ENCODE measurements at regions not wholly inside any gene's neighbourhood (a gene's known extent, or its start where the extent isn't known, plus 50 kb on each side); places are given as distances from the start of the nearest gene placed in this dataset.

DNA sequence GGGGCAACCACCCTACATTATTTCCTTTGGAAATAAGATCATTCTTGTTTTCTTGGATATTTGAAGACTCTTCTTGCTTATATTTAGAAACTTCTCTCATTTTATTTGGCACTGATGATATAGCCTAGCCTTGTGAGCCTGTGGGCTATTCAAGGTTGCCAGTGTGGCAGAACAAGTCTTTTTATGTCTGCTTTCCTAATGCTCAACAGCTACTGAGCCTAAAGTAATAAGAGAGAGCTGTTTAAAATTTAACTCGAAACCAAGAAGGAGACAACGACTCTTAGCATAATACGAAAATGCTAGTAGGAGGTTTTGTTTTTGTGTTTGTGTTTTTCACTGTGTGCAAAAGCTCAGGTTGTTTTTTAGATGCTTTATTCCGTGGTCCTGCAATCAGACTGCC, 104.0 kb upstream of the CPM start:
- no peaks in the 10 kb centered on the region for H3K27me3 ChIP-seq
- no peak for DNase-seq
- TF ChIP-seq, protein P1, sequence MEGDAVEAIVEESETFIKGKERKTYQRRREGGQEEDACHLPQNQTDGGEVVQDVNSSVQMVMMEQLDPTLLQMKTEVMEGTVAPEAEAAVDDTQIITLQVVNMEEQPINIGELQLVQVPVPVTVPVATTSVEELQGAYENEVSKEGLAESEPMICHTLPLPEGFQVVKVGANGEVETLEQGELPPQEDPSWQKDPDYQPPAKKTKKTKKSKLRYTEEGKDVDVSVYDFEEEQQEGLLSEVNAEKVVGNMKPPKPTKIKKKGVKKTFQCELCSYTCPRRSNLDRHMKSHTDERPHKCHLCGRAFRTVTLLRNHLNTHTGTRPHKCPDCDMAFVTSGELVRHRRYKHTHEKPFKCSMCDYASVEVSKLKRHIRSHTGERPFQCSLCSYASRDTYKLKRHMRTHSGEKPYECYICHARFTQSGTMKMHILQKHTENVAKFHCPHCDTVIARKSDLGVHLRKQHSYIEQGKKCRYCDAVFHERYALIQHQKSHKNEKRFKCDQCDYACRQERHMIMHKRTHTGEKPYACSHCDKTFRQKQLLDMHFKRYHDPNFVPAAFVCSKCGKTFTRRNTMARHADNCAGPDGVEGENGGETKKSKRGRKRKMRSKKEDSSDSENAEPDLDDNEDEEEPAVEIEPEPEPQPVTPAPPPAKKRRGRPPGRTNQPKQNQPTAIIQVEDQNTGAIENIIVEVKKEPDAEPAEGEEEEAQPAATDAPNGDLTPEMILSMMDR (IDR thresholded peaks at IDR 0.05), result no peak
- no peak for TF ChIP-seq POLR2A (IDR thresholded peaks at IDR 0.05)
- no peaks in the 10 kb centered on the region for H3K36me3 ChIP-seq
- H3K27ac ChIP-seq, result no peak overlapping the region
- no peaks in the 10 kb centered on the region for H3K9me3 ChIP-seq
- no peaks in the 10 kb centered on the region for H3K4me1 ChIP-seq
- intact Hi-C loops (cut with DNase I), result no loop called here
- H3K4me3 ChIP-seq (replicated peaks in 1 of 3), result no peak overlapping the region
- WGBS, 2 donors, result 78 to 80% methylated on average over 4 of the region's 4 CpGs

DNA sequence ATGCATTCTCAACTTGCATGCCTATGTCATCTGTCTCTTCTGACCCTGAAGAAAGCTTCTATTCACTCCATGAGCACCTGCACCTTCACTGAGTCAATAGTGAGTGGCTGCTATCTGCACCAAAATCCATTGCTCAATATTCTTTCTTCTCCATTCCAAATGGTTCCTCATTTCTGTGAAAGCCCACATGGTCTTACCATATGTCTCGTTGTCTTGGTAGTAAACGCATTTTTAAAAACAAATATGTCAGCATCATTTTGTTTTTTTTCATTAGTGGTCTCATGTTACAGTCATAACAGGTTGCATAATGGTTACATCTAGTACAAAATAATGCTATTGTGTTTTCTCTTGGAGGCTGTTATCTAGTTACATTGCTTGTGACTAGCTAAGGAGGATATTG, 106.9 kb upstream of the CPM start:
- Histone ChIP-seq H3K4me1 (no peaks in the 10 kb centered on the region), H3K27me3 (no peaks in the 10 kb centered on the region), H3K4me3 (replicated peaks in 1 of 3) (no peak overlapping the region), H3K27ac (no peak overlapping the region), H3K9me3 (no peaks in the 10 kb centered on the region), H3K36me3 (no peaks in the 10 kb centered on the region)
- intact Hi-C loops (cut with DNase I), result no loop called here
- no peak for DNase-seq
- TF ChIP-seq POLR2A (IDR thresholded peaks at IDR 0.05), result no peak
- TF ChIP-seq, protein P1 (IDR thresholded peaks at IDR 0.05), result no peak
- WGBS, 2 donors, result 86 to 91% methylated on average over 2 of the region's 2 CpGs

DNA sequence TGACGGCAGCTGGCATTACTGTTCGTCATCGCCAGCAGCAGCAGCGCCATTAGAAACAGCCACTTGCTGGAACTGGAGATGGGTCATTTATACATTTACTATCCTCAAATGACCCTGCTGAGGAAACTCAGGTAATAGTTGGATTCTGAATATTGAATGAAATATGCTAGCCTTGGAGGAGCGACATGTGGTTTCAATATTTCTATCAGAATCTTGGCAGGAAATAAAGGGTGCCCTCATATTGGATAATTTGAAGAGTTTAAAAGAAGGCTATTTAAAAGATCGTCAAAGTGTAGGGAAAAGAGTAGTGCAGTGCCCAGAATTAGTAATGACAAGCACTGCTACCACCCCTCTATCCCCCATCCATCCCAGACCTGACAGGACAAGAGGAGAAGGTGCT, 109.6 kb upstream of the CPM start:
- Histone ChIP-seq H3K27me3 (no peaks in the 10 kb centered on the region), H3K36me3 (no peaks in the 10 kb centered on the region), H3K9me3 (no peaks in the 10 kb centered on the region), H3K27ac (no peak overlapping the region), H3K4me1 (no peaks in the 10 kb centered on the region), H3K4me3 (replicated peaks in 1 of 3) (no peak overlapping the region)
- TF ChIP-seq POLR2A (IDR thresholded peaks at IDR 0.05), result no peak
- TF ChIP-seq, protein P1 (IDR thresholded peaks at IDR 0.05), result no peak
- WGBS, 2 donors, result 92 to 97% methylated on average over 6 of the region's 6 CpGs
- intact Hi-C loops (cut with DNase I), result no loop called here
- no peak for DNase-seq

DNA sequence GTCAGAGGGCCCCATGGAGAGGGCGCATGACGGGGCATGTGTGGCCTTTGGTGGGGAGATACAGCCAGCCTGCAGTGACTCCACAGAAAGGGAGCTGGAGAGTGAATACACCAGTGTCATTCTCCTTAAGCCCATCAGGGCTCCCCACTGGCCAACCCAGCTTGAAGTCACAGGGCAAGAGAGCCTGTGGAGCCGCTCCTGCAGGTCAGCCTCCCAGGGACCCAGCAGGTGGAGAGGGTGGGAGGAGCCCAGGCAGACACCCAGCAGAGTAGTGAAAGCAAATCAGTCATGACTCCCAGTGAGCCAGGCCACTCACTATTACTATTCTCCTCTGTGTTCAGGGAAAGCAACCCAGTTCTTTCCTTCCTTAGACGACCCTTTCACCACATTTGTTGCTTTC, 110.0 kb upstream of the CPM start:
- H3K4me1 ChIP-seq, result no peaks in the 10 kb centered on the region
- no peak overlapping the region for H3K27ac ChIP-seq
- H3K9me3 ChIP-seq, result no peaks in the 10 kb centered on the region
- TF ChIP-seq POLR2A (IDR thresholded peaks at IDR 0.05), result no peak
- TF ChIP-seq, protein P1 (IDR thresholded peaks at IDR 0.05), result no peak
- H3K4me3 ChIP-seq (replicated peaks in 1 of 3), result no peak overlapping the region
- no peaks in the 10 kb centered on the region for H3K27me3 ChIP-seq
- DNase-seq, result peak; percentile 34 to 46
- no peaks in the 10 kb centered on the region for H3K36me3 ChIP-seq
- WGBS, 2 donors, result 59 to 78% methylated on average over 3 to 4 of the region's 4 CpGs
- intact Hi-C loops (cut with DNase I), result no loop called here

DNA sequence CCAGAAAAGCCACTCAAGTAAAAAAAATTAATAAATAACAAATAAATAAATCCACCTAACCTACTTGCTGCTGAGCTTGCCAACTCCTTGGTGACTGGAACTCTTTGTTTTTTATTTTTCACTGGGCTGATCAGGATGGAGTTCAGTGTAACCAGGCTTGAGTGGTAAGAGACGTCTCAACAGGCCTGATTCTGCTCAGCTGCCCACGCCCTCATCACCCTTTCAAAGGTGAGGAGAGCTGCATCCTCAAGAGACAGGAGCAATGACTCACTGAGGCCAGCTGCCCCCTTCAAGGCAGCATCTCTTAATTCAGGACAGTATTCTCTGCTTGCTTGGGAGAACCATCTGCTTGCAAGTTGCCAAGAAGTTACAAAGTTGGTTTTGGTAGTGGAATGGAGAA, 111.9 kb upstream of the CPM start:
- Histone ChIP-seq H3K27ac (no peak overlapping the region), H3K36me3 (no peaks in the 10 kb centered on the region), H3K4me3 (replicated peaks in 1 of 3) (no peak overlapping the region), H3K4me1 (no peaks in the 10 kb centered on the region), H3K27me3 (no peaks in the 10 kb centered on the region), H3K9me3 (no peaks in the 10 kb centered on the region)
- WGBS, 2 donors, result 71 to 81% methylated on average over 2 of the region's 2 CpGs
- TF ChIP-seq POLR2A (IDR thresholded peaks at IDR 0.05), result no peak
- TF ChIP-seq, protein P1 (IDR thresholded peaks at IDR 0.05), result no peak
- DNase-seq, result no peak
- intact Hi-C loops (cut with DNase I), result no loop called here
